ENCODE measurements at regions not wholly inside any gene's neighbourhood (a gene's known extent, or its start where the extent isn't known, plus 50 kb on each side); places are given as distances from the start of the nearest gene placed in this dataset.
"Not testable (repeated sequence)": the region's sequence is repeated elsewhere in the genome, so short reads cannot be mapped to it uniquely, and the experiment has no call there.

GRCh38 chr5:86460519-86460918 is 157.2 kb upstream of the COX7C start:
- no peak overlapping the region for H3K27ac ChIP-seq (ENCODE audit: low read length)
- H3K9ac ChIP-seq (ENCODE audit: low read depth, low read length), result no peak overlapping the region
- no peaks in the 10 kb centered on the region for H3K4me1 ChIP-seq (ENCODE audit: insufficient read depth, low read length)
- H3K9me3 ChIP-seq (ENCODE audit: insufficient read depth, low read depth, low read length), result peaks cover 21% of the 10 kb centered on the region
- no peaks in the 10 kb centered on the region for H3K27me3 ChIP-seq (ENCODE audit: insufficient read depth, low read length)
- no peaks in the 10 kb centered on the region for H3K36me3 ChIP-seq (ENCODE audit: insufficient read depth, low read depth, low read length)
- no peak overlapping the region for H3K4me3 ChIP-seq (ENCODE audit: low read length)

- no peaks in the 10 kb centered on the region for H3K27me3 ChIP-seq (ENCODE audit: insufficient read depth, low read length)
- peaks cover 25% of the 10 kb centered on the region for H3K9me3 ChIP-seq (ENCODE audit: insufficient read depth, low read depth, low read length)
- H3K36me3 ChIP-seq (ENCODE audit: insufficient read depth, low read depth, low read length), result no peaks in the 10 kb centered on the region
- H3K27ac ChIP-seq (ENCODE audit: low read length), result no peak overlapping the region
- H3K4me3 ChIP-seq (ENCODE audit: low read length), result no peak overlapping the region
- no peak overlapping the region for H3K9ac ChIP-seq (ENCODE audit: low read depth, low read length)
- H3K4me1 ChIP-seq (ENCODE audit: insufficient read depth, low read length), result no peaks in the 10 kb centered on the region
Measured at GRCh38 chr5:86461169-86461956, 156.4 kb upstream of the COX7C start.

- H3K4me3 ChIP-seq (ENCODE audit: low read length), result no peak overlapping the region
- H3K9me3 ChIP-seq (ENCODE audit: insufficient read depth, low read depth, low read length), result peaks cover 21% of the 10 kb centered on the region
- H3K27ac ChIP-seq (ENCODE audit: low read length), result no peak overlapping the region
- no peaks in the 10 kb centered on the region for H3K4me1 ChIP-seq (ENCODE audit: insufficient read depth, low read length)
- no peak overlapping the region for H3K9ac ChIP-seq (ENCODE audit: low read depth, low read length)
- H3K27me3 ChIP-seq (ENCODE audit: insufficient read depth, low read length), result no peaks in the 10 kb centered on the region
- no peaks in the 10 kb centered on the region for H3K36me3 ChIP-seq (ENCODE audit: insufficient read depth, low read depth, low read length)
Measured at GRCh38 chr5:86463339-86463738, 154.4 kb upstream of the COX7C start.

GRCh38 chr5:86465052-86465838 is 152.5 kb upstream of the COX7C start:
- no peaks in the 10 kb centered on the region for H3K27me3 ChIP-seq (ENCODE audit: insufficient read depth, low read length)
- peaks cover 18% of the 10 kb centered on the region for H3K9me3 ChIP-seq (ENCODE audit: insufficient read depth, low read depth, low read length)
- H3K4me3 ChIP-seq (ENCODE audit: low read length), result no peak overlapping the region
- no peaks in the 10 kb centered on the region for H3K36me3 ChIP-seq (ENCODE audit: insufficient read depth, low read depth, low read length)
- no peak overlapping the region for H3K9ac ChIP-seq (ENCODE audit: low read depth, low read length)
- H3K4me1 ChIP-seq (ENCODE audit: insufficient read depth, low read length), result no peaks in the 10 kb centered on the region
- H3K27ac ChIP-seq (ENCODE audit: low read length), result no peak overlapping the region

GRCh38 chr5:86466721-86467120 is 151.0 kb upstream of the COX7C start:
- H3K9me3 ChIP-seq (ENCODE audit: insufficient read depth, low read depth, low read length), result peaks cover 18% of the 10 kb centered on the region
- not testable (repeated sequence) for H3K9ac ChIP-seq (ENCODE audit: low read depth, low read length); H3K4me1 ChIP-seq (ENCODE audit: insufficient read depth, low read length); H3K4me3 ChIP-seq (ENCODE audit: low read length); H3K36me3 ChIP-seq (ENCODE audit: insufficient read depth, low read depth, low read length); H3K27ac ChIP-seq (ENCODE audit: low read length); H3K27me3 ChIP-seq (ENCODE audit: insufficient read depth, low read length)

- no peaks in the 10 kb centered on the region for H3K4me1 ChIP-seq (ENCODE audit: insufficient read depth, low read length)
- no peak overlapping the region for H3K9ac ChIP-seq (ENCODE audit: low read depth, low read length)
- no peaks in the 10 kb centered on the region for H3K9me3 ChIP-seq (ENCODE audit: insufficient read depth, low read depth, low read length)
- H3K27ac ChIP-seq (ENCODE audit: low read length), result no peak overlapping the region
- no peaks in the 10 kb centered on the region for H3K27me3 ChIP-seq (ENCODE audit: insufficient read depth, low read length)
- no peaks in the 10 kb centered on the region for H3K36me3 ChIP-seq (ENCODE audit: insufficient read depth, low read depth, low read length)
- no peak overlapping the region for H3K4me3 ChIP-seq (ENCODE audit: low read length)
Measured at GRCh38 chr5:86482008-86482407, 135.7 kb upstream of the COX7C start.

- no peak overlapping the region for H3K9ac ChIP-seq (ENCODE audit: low read depth, low read length)
- no peak overlapping the region for H3K4me3 ChIP-seq (ENCODE audit: low read length)
- no peaks in the 10 kb centered on the region for H3K36me3 ChIP-seq (ENCODE audit: insufficient read depth, low read depth, low read length)
- no peaks in the 10 kb centered on the region for H3K9me3 ChIP-seq (ENCODE audit: insufficient read depth, low read depth, low read length)
- H3K27me3 ChIP-seq (ENCODE audit: insufficient read depth, low read length), result no peaks in the 10 kb centered on the region
- H3K27ac ChIP-seq (ENCODE audit: low read length), result no peak overlapping the region
- H3K4me1 ChIP-seq (ENCODE audit: insufficient read depth, low read length), result no peaks in the 10 kb centered on the region
Measured at GRCh38 chr5:86493777-86494176, 124.0 kb upstream of the COX7C start.

GRCh38 chr5:86500947-86501346 is 116.8 kb upstream of the COX7C start:
- H3K27me3 ChIP-seq (ENCODE audit: insufficient read depth, low read length), result no peaks in the 10 kb centered on the region
- H3K4me1 ChIP-seq (ENCODE audit: insufficient read depth, low read length), result no peaks in the 10 kb centered on the region
- H3K36me3 ChIP-seq (ENCODE audit: insufficient read depth, low read depth, low read length), result no peaks in the 10 kb centered on the region
- H3K27ac ChIP-seq (ENCODE audit: low read length), result no peak overlapping the region
- no peak overlapping the region for H3K4me3 ChIP-seq (ENCODE audit: low read length)
- no peaks in the 10 kb centered on the region for H3K9me3 ChIP-seq (ENCODE audit: insufficient read depth, low read depth, low read length)
- H3K9ac ChIP-seq (ENCODE audit: low read depth, low read length), result no peak overlapping the region

GRCh38 chr5:86507574-86507973 is 110.2 kb upstream of the COX7C start:
- H3K9me3 ChIP-seq (ENCODE audit: insufficient read depth, low read depth, low read length), result no peaks in the 10 kb centered on the region
- H3K4me1 ChIP-seq (ENCODE audit: insufficient read depth, low read length), result no peaks in the 10 kb centered on the region

GRCh38 chr5:86510330-86510915 is 107.3 kb upstream of the COX7C start:
- H3K27me3 ChIP-seq (ENCODE audit: insufficient read depth, low read length); H3K27ac ChIP-seq (ENCODE audit: low read length); H3K4me3 ChIP-seq (ENCODE audit: low read length); H3K9ac ChIP-seq (ENCODE audit: low read depth, low read length); H3K9me3 ChIP-seq (ENCODE audit: insufficient read depth, low read depth, low read length); H3K36me3 ChIP-seq (ENCODE audit: insufficient read depth, low read depth, low read length); H3K4me1 ChIP-seq (ENCODE audit: insufficient read depth, low read length): not testable (repeated sequence)

More at GRCh38 chr5:86507574-86507973, 110.2 kb upstream of the COX7C start:
- no peak overlapping the region for H3K27ac ChIP-seq (ENCODE audit: low read length)
- H3K4me3 ChIP-seq (ENCODE audit: low read length), result no peak overlapping the region
- no peaks in the 10 kb centered on the region for H3K27me3 ChIP-seq (ENCODE audit: insufficient read depth, low read length)
- no peak overlapping the region for H3K9ac ChIP-seq (ENCODE audit: low read depth, low read length)
- H3K36me3 ChIP-seq (ENCODE audit: insufficient read depth, low read depth, low read length), result no peaks in the 10 kb centered on the region

GRCh38 chr5:86523718-86524117 is 94.0 kb upstream of the COX7C start:
- no peak overlapping the region for H3K27ac ChIP-seq (ENCODE audit: low read length)
- no peaks in the 10 kb centered on the region for H3K9me3 ChIP-seq (ENCODE audit: insufficient read depth, low read depth, low read length)
- H3K4me3 ChIP-seq (ENCODE audit: low read length), result no peak overlapping the region
- no peaks in the 10 kb centered on the region for H3K27me3 ChIP-seq (ENCODE audit: insufficient read depth, low read length)
- peaks cover 5% of the 10 kb centered on the region; the same call in 1 of the 2 replicates for H3K4me1 ChIP-seq (ENCODE audit: insufficient read depth, low read length)
- no peak overlapping the region for H3K9ac ChIP-seq (ENCODE audit: low read depth, low read length)
- no peaks in the 10 kb centered on the region for H3K36me3 ChIP-seq (ENCODE audit: insufficient read depth, low read depth, low read length)

- no peaks in the 10 kb centered on the region for H3K9me3 ChIP-seq (ENCODE audit: insufficient read depth, low read depth, low read length)
- H3K4me1 ChIP-seq (ENCODE audit: insufficient read depth, low read length), result peaks cover 5% of the 10 kb centered on the region; the same call in 1 of the 2 replicates
- no peak overlapping the region for H3K4me3 ChIP-seq (ENCODE audit: low read length)
- H3K36me3 ChIP-seq (ENCODE audit: insufficient read depth, low read depth, low read length), result no peaks in the 10 kb centered on the region
- no peak overlapping the region for H3K9ac ChIP-seq (ENCODE audit: low read depth, low read length)
- no peaks in the 10 kb centered on the region for H3K27me3 ChIP-seq (ENCODE audit: insufficient read depth, low read length)
- H3K27ac ChIP-seq (ENCODE audit: low read length), result no peak overlapping the region
Measured at GRCh38 chr5:86525622-86526021, 92.1 kb upstream of the COX7C start.
